ENCODE measurements at regions not wholly inside any gene's neighbourhood (a gene's known extent, or its start where the extent isn't known, plus 50 kb on each side); places are given as distances from the start of the nearest gene placed in this dataset.

DNA sequence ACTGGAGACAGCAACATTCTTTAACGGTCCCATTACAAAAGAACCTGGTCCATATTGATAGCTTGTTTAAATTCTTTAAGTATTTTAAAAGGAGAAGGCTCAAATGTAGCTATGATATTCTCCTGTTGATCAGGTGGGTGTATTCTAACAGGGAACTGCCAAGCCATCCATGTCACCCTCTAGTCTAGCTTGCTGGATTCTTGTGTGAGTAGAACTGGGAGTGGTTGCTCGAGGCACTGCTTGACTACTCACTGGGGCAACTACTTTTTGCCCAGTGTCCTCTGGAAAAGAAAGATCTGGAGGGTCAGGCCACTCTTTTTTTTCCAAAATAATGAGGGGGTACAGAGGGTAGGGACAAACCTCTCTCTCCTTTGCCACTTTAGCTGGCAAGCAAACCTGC is 155.1 kb downstream of the ZNF518B start:
- TF ChIP-seq YY1 (IDR thresholded peaks at IDR 0.05; ENCODE audit: insufficient read depth, insufficient read length): no peak
- TF ChIP-seq SUZ12 (IDR thresholded peaks at IDR 0.05; ENCODE audit: extremely low read depth, insufficient read depth, insufficient read length): no peak
- TF ChIP-seq ZNF274 (IDR thresholded peaks at IDR 0.05; ENCODE audit: low read depth, low read length): no peak

Data from NT2/D1 (cell line).